ENCODE measurements at regions not wholly inside any gene's neighbourhood (a gene's known extent, or its start where the extent isn't known, plus 50 kb on each side); places are given as distances from the start of the nearest gene placed in this dataset.

DNA sequence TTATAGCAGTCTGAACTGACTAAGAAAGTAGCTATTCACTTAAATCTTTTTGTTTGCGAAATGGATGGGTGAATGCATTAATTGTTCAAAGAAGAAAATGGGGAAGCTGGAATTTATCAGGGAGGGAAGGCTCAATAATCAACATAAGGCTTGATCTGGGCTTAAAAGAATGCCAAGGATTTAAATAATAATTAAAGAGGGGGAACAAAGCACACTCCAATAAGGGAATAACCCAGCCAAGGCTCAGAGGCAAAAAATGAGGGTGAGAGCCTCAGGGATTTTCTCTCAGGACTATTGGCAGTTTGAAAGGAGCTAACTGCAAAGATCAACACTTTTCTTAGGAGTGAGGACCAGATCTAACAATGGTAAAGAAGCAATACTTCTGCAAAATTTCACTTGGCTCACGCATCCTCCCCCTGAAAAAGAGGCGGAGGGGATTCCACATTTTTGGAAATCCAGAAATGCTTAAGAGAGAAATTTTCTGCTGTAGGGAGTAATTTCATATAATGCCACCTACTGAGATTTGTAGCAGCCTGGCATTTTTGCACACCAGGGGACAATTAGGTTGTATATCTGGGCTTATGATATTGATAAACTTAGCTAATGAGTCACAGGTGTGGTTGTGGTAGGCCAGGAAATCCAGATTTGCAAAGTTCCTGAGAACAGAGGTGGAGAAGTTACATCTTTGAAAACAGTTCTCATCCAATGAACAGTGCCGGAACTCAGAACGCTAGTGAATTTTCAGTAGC is 405.1 kb downstream of the TUSC7 start:
- Histone ChIP-seq H3K27ac (no peak overlapping the region), H3K4me1 (ENCODE audit: insufficient read depth) (no peaks in the 10 kb centered on the region), H3K4me2 (ENCODE audit: unreplicated experiment) (no peak overlapping the region), H4K20me1 (ENCODE audit: insufficient read depth) (no peaks in the 10 kb centered on the region), H3K4me3 (no peak overlapping the region), H3F3A (ENCODE audit: insufficient read depth) (no peaks in the 10 kb centered on the region), H3K79me2 (ENCODE audit: insufficient read depth) (no peaks in the 10 kb centered on the region), H3K9ac (no peak overlapping the region), H3K9me3 (ENCODE audit: low read depth) (no peaks in the 10 kb centered on the region), H3K27me3 (replicated peaks; ENCODE audit: insufficient read depth) (no peaks in the 10 kb centered on the region), H3K36me3 (ENCODE audit: low read depth) (no peaks in the 10 kb centered on the region), H3K9me2 (ENCODE audit: insufficient read depth) (no peaks in the 10 kb centered on the region), H2AFZ (no peak overlapping the region)
- no peak for DNase-seq
- WGBS, 2 experiments (ENCODE audit: low coverage in 1 of 2, low lambda C conversion rate in 2 of 2, missing lambda C conversion rate in 2 of 2) = 61 to 66% methylated on average over 5 of the region's 5 CpGs
- TF ChIP-seq EZH2 (IDR thresholded peaks at IDR 0.05; ENCODE audit: insufficient read depth, poor library complexity, severe bottlenecking) = no peak
- no peak for TF ChIP-seq EZH2phosphoT487 (IDR thresholded peaks at IDR 0.05; ENCODE audit: insufficient read depth, low read depth)
- in situ Hi-C loops (cut with MboI) = no loop called here

DNA sequence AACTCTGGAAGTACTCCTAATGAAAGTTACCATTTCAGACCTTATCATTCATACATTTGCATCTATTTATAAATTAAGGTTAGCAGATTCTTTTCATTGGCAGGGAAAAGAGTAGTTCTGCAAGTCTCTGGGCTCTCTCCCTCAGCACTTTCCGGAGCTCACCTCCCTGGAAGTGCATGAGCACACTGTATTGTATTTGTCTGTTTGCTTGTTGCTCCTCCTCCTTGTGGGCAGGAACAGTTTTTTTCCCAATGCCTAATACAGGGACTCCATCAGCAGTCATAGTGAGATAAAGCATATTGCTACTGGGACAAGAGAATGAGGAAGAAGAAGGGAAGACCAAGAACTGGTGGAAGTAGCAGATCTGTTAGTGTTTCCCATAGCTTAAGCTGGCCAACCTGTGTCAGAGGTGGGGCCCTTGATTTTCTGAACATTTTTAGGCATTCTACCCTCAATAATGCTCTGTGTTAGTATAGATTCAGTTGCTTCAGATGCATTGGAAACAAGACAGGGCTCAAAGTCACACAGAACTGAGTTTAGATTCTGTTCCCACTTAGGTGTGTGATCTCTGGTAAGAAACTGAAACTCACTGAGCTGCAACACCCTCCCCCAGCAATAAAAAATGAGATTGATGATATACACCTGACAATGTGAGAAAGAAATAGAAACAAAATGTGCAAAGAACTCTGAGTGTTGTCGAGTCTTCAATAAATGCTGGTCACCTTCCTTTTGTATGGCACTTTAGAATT is 407.8 kb downstream of the TUSC7 start:
- WGBS, 2 experiments (ENCODE audit: low coverage in 1 of 2, low lambda C conversion rate in 2 of 2, missing lambda C conversion rate in 2 of 2) = 57 to 65% methylated on average over 2 of the region's 2 CpGs
- no peaks in the 10 kb centered on the region for H3K4me1 ChIP-seq (ENCODE audit: insufficient read depth)
- H3K9me2 ChIP-seq (ENCODE audit: insufficient read depth) = no peaks in the 10 kb centered on the region
- H3K4me3 ChIP-seq = no peak overlapping the region
- H3K79me2 ChIP-seq (ENCODE audit: insufficient read depth) = no peaks in the 10 kb centered on the region
- no peak for TF ChIP-seq EZH2 (IDR thresholded peaks at IDR 0.05; ENCODE audit: insufficient read depth, poor library complexity, severe bottlenecking)
- no peaks in the 10 kb centered on the region for H3F3A ChIP-seq (ENCODE audit: insufficient read depth)
- no peaks in the 10 kb centered on the region for H4K20me1 ChIP-seq (ENCODE audit: insufficient read depth)
- H3K27me3 ChIP-seq (replicated peaks; ENCODE audit: insufficient read depth) = no peaks in the 10 kb centered on the region
- no peaks in the 10 kb centered on the region for H3K9me3 ChIP-seq (ENCODE audit: low read depth)
- no peak overlapping the region for H3K27ac ChIP-seq
- no peak overlapping the region for H2AFZ ChIP-seq
- in situ Hi-C loops (cut with MboI) = no loop called here
- H3K36me3 ChIP-seq (ENCODE audit: low read depth) = no peaks in the 10 kb centered on the region
- no peak overlapping the region for H3K4me2 ChIP-seq (ENCODE audit: unreplicated experiment)
- no peak overlapping the region for H3K9ac ChIP-seq
- DNase-seq = no peak

DNA sequence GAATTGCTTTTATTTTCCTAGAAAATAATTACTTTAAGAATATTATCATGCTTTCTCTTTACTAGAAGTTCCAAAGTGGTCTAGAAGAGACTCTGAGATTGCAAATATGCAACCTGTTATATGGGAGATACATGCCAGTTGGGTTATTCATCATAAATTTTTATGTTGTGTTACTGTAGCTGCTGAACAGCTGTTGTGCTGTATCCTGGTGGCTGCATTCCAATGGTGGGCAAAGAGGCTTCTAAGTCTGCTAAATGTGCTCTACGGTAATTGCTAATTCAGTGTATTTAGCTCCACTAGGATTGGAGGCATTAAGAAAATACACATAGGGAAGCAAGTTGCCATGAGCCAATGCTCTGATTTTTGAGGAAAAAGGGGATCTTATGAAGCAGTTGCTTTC is 409.0 kb downstream of the TUSC7 start:
- H3K79me2 ChIP-seq (ENCODE audit: insufficient read depth) = no peaks in the 10 kb centered on the region
- no peaks in the 10 kb centered on the region for H3K4me1 ChIP-seq (ENCODE audit: insufficient read depth)
- no peaks in the 10 kb centered on the region for H3K36me3 ChIP-seq (ENCODE audit: low read depth)
- in situ Hi-C loops (cut with MboI) = no loop called here
- DNase-seq = no peak
- 10 to 64% methylated on average over 1 of the region's 1 CpG for WGBS, 2 experiments (ENCODE audit: low coverage in 1 of 2, low lambda C conversion rate in 2 of 2, missing lambda C conversion rate in 2 of 2)
- H3K27ac ChIP-seq = no peak overlapping the region
- TF ChIP-seq EZH2phosphoT487 (IDR thresholded peaks at IDR 0.05; ENCODE audit: insufficient read depth, low read depth) = no peak
- TF ChIP-seq EZH2 (IDR thresholded peaks at IDR 0.05; ENCODE audit: insufficient read depth, poor library complexity, severe bottlenecking) = no peak
- no peak overlapping the region for H3K4me3 ChIP-seq
- H3K9me3 ChIP-seq (ENCODE audit: low read depth) = no peaks in the 10 kb centered on the region
- no peaks in the 10 kb centered on the region for H4K20me1 ChIP-seq (ENCODE audit: insufficient read depth)
- H3K9ac ChIP-seq = no peak overlapping the region
- H2AFZ ChIP-seq = no peak overlapping the region
- H3F3A ChIP-seq (ENCODE audit: insufficient read depth) = no peaks in the 10 kb centered on the region
- H3K27me3 ChIP-seq (replicated peaks; ENCODE audit: insufficient read depth) = no peaks in the 10 kb centered on the region
- no peaks in the 10 kb centered on the region for H3K9me2 ChIP-seq (ENCODE audit: insufficient read depth)
- H3K4me2 ChIP-seq (ENCODE audit: unreplicated experiment) = no peak overlapping the region

DNA sequence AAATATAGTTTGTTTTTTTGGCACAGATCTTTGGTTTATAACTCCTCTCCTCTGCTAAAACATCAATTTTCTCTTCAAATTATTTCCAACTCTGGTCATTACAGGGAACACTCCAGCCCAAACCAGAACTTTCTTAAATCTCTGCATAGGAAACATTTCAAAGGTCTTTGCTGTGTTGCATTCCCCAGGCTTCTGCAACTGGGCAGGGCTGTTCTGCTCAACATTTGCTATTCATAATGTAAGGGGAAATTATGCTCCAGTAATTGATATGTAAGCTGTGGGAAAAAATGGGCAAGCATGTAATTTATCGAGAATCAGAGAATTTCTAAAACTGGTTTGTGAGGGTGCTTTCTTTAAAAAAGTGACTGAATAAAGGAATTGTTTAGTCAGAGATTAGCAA is 410.4 kb downstream of the TUSC7 start:
- Histone ChIP-seq H3K27ac (no peak overlapping the region), H2AFZ (no peak overlapping the region), H3K4me3 (no peak overlapping the region), H3K9me3 (ENCODE audit: low read depth) (no peaks in the 10 kb centered on the region), H3F3A (ENCODE audit: insufficient read depth) (no peaks in the 10 kb centered on the region), H3K27me3 (replicated peaks; ENCODE audit: insufficient read depth) (no peaks in the 10 kb centered on the region), H3K9me2 (ENCODE audit: insufficient read depth) (no peaks in the 10 kb centered on the region), H3K79me2 (ENCODE audit: insufficient read depth) (no peaks in the 10 kb centered on the region), H3K4me2 (ENCODE audit: unreplicated experiment) (no peak overlapping the region), H3K4me1 (ENCODE audit: insufficient read depth) (no peaks in the 10 kb centered on the region), H3K36me3 (ENCODE audit: low read depth) (no peaks in the 10 kb centered on the region), H4K20me1 (ENCODE audit: insufficient read depth) (no peaks in the 10 kb centered on the region), H3K9ac (no peak overlapping the region)
- TF ChIP-seq EZH2phosphoT487 (IDR thresholded peaks at IDR 0.05; ENCODE audit: insufficient read depth, low read depth) = no peak
- TF ChIP-seq EZH2 (IDR thresholded peaks at IDR 0.05; ENCODE audit: insufficient read depth, poor library complexity, severe bottlenecking) = no peak
- DNase-seq = no peak
- 71 to 89% methylated on average over 1 of the region's 1 CpG for WGBS, 2 experiments (ENCODE audit: low coverage in 1 of 2, low lambda C conversion rate in 2 of 2, missing lambda C conversion rate in 2 of 2)
- in situ Hi-C loops (cut with MboI) = no loop called here

Measured in GM23248 (cell line).